Fibroblast of pulmonary artery (primary cell): ENCODE measurements at regions not wholly inside any gene's neighbourhood (a gene's known extent, or its start where the extent isn't known, plus 50 kb on each side); places are given as distances from the start of the nearest gene placed in this dataset.

ENCODE experiments used
- DNase-seq: peaks from one replicate; pipeline ENCODE4 v3.0.0-alpha.2; 2010; ENCODE audit warnings: low read depth
- H3K4me3 ChIP-seq: replicated peaks from 2 replicates; pipeline ENCODE4 v1.5.1; 2011; ENCODE audit warnings: low read depth, mild to moderate bottlenecking, control low read depth, low read length, moderate library complexity
- TF ChIP-seq, protein P1 (sequence below): IDR thresholded peaks from 2 replicates; pipeline ENCODE4 v1.5.1; 2011; ENCODE audit warnings: mild to moderate bottlenecking, control low read depth, low read length, inconsistent platforms; ENCODE audit errors: missing control alignments

DNA sequence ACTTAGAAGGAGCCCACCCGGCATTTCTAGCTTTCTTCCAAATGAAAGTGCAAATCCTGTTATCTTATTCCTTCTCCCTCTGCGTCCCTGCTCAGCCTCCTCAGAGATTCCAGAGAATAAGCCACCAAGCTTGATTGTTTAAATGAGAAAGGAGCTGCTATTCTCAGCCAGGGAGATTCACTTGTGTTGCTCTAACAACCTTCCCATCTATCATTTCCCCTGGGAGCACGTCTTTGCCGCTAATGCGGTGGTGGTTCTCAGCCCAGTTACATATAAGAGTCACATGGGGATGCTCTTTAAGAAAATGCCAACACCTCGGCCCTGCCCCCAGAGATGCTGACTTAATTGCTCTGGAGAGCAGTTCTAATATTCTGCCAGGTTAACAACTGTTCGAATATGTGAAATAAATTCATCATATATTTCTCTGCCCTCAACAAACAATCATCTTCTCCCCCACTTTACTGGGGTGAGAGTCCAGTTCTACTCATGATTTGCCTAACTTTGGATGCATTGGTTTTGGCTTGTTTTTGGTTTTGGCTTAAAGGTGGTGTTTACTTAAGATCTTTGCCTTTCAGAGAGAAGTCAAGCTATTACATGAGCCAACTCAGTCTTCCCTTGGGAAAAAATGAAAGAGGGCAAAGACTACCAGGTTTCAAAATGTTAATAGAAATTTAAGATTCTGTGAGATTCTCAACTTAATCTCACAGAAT lies 213.9 kb downstream of the SEC16B start:
- TF ChIP-seq, protein P1, sequence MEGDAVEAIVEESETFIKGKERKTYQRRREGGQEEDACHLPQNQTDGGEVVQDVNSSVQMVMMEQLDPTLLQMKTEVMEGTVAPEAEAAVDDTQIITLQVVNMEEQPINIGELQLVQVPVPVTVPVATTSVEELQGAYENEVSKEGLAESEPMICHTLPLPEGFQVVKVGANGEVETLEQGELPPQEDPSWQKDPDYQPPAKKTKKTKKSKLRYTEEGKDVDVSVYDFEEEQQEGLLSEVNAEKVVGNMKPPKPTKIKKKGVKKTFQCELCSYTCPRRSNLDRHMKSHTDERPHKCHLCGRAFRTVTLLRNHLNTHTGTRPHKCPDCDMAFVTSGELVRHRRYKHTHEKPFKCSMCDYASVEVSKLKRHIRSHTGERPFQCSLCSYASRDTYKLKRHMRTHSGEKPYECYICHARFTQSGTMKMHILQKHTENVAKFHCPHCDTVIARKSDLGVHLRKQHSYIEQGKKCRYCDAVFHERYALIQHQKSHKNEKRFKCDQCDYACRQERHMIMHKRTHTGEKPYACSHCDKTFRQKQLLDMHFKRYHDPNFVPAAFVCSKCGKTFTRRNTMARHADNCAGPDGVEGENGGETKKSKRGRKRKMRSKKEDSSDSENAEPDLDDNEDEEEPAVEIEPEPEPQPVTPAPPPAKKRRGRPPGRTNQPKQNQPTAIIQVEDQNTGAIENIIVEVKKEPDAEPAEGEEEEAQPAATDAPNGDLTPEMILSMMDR: no peak
- no peak overlapping the region for H3K4me3 ChIP-seq
- DNase-seq: no peak

DNA sequence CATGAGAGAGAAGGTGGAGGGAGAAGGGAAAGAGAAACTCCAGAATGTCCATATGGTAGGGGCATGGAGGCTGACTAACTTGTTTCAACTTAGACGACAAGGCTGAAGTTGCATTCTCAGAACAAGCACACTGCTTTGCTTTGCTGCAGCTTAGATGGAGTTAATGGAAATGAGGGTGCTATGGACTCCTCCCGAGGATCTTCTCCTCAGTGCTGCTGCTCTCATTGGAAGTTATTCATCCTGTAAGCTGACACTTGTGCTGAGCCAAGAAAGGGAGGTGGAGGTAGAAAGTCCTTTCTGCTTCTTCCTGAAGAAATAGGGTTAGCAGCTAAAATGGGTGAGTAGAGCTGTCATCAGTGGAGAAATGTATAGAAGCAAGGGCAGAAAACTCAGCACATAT lies 215.3 kb downstream of the SEC16B start:
- no peak for DNase-seq
- H3K4me3 ChIP-seq: no peak overlapping the region
- TF ChIP-seq, protein P1: no peak

DNA sequence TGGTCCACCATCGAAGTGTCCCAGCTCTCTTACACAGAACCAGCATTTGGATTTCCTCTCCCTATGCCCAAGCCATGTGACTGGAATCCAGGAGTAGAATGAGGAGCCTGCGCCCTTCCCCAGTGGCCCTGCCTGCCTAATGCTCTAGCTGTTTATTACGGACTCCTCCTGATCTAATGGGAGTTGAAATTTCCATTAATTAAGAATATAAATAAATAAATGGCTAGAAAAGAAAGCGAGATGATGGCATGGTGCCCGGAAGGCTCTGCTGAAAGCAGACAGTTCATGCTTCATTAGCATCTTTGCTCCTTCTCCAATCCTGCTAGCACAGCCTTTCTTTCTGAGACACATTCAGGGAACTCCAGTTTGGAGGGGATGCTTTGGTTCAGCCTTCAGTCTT lies 216.2 kb downstream of the SEC16B start:
- TF ChIP-seq, protein P1: no peak
- DNase-seq: no peak
- H3K4me3 ChIP-seq: no peak overlapping the region

DNA sequence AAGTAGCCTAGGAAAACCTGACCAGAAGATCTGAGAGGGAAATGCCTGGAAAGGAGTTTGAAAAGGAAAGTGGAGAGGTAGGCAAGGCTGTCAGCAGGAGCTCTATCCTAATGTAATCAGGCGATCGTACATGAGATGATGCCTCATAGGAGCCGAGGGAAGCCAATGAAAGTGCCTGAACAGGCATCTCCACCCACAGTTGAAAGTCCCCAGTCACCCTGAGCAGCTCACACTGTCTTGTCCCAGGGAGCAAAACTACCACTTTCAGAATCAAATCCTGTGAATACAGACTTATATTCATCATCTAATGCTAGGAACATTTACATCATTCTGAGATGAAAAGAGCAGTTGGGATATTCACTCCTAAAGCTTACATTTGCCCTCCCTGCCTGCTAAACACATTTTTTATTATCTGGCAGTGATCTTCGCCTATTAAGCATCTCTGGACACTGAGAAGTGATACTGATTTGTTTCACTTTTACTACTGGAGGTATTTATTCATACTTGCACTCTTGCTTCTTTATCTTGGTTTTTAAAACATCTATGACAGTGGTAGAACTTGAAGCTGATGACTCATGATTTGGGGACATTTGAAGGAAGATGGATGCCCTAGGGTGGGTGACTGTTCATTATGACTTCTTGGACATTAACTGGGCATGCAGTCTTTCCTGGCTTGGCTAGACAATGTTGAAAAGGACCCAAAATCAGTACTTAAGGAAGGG lies 221.6 kb downstream of the SEC16B start:
- DNase-seq: no peak
- TF ChIP-seq, protein P1: no peak
- no peak overlapping the region for H3K4me3 ChIP-seq

DNA sequence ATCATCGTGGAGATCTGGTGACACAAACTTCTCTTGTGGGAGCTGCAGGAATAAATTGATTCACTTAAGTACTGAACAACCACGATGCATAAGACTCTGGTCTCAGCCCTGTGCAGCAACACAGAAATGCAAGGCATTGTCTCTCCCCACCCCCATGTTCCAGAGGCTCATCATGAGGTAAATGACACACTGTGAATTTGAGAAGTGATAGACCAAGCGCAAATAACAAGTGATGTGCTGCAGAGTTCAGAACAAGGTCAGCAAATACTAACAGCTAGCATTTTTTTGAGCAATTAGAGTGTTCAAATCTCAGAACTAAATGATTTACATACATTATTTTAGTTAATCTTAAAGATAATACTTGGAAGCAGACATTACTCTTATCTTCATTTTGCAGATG lies 223.7 kb downstream of the SEC16B start:
- no peak overlapping the region for H3K4me3 ChIP-seq
- TF ChIP-seq, protein P1: no peak
- DNase-seq: no peak

DNA sequence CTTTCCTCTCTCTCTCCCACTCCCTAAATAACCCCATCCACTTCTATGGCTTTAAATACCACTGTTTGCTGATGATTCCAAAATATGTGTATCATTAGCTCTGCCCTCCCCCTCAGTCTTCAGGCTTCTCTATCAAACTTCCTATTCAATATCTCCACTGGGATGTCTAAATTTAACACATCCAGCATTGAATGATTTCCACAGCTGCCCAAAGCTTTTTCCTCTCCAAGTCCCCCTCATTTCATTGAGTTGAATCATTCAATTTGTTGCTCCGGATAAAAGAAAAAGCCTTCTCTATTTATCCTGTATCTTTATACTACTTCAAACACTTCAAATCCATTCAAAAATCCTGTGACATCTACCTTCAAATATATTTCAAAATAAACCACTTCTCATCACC lies 225.0 kb downstream of the SEC16B start:
- TF ChIP-seq, protein P1: no peak
- DNase-seq: no peak
- no peak overlapping the region for H3K4me3 ChIP-seq
